A549 (cell line): ENCODE measurements at regions not wholly inside any gene's neighbourhood (a gene's known extent, or its start where the extent isn't known, plus 50 kb on each side); places are given as distances from the start of the nearest gene placed in this dataset.

Source experiments
- ATAC-seq, 2 experiments: fragments of 200-7000 bp in 1 of 2; fragments of >200 bp in 1 of 2; cut with Nextera tagmentation in 1 of 2; cut with Tn5 transposase in 1 of 2; 3 replicates each; pipeline versions ENCODE4 v1.8.0 to v1.9.1; 2018 to 2020; ENCODE audit warnings: mild to moderate bottlenecking in 1 of 2, moderate library complexity in 1 of 2
- CTCF ChIA-PET: fragments of 300-600 bp; sonication (Branson Sonifier 250); formaldehyde crosslinking; extraction: SDS; loops from one replicate; lab custom pipeline; 2021; ENCODE audit warnings: antibody characterized with exemption, inconsistent platforms; lab: Yijun Ruan, JAX
- POLR2A ChIA-PET: fragments of 350-600 bp; formaldehyde crosslinking; extraction: SDS; loops from one replicate; lab custom pipeline; 2021; ENCODE audit warnings: antibody characterized with exemption, inconsistent platforms; lab: Yijun Ruan, JAX
- DNase-seq, 2 experiments: peaks; one replicate each; pipeline versions ENCODE4 v3.0.0 to v3.0.0-alpha.2; 2011 to 2016; ENCODE audit warnings: low read depth in 1 of 2, low spot score in 1 of 2
- FAIRE-seq: peaks from 2 replicates; lab custom pipeline; 2011; peaks lifted over from hg19 to GRCh38; lab: Jason Lieb, UNC
- H3K27ac ChIP-seq, 2 experiments: fragments of >200 bp; sonication (Bioruptor Twin); formaldehyde crosslinking; 3 replicates each; pipeline ENCODE4 v1.5.1; 2016 to 2017
- H3K4me1 ChIP-seq: fragments of >200 bp; sonication (Bioruptor Twin); formaldehyde crosslinking; 3 replicates; pipeline ENCODE4 v1.6.1; 2016
- H3K4me2 ChIP-seq: fragments of >200 bp; sonication (Bioruptor Twin); formaldehyde crosslinking; 3 replicates; pipeline ENCODE4 v1.6.1; 2016
- H3K4me3 ChIP-seq: fragments of >200 bp; sonication (Bioruptor Twin); formaldehyde crosslinking; 3 replicates; pipeline ENCODE4 v1.5.1; 2016
- H3K9me3 ChIP-seq: fragments of >200 bp; sonication (Bioruptor Twin); formaldehyde crosslinking; 3 replicates; pipeline ENCODE4 v1.6.1; 2016
- BHLHE40 ChIP-seq: IDR thresholded peaks from 2 replicates; pipeline ENCODE4 v1.6.1; 2012; ENCODE audit warnings: low read depth, low read length, inconsistent platforms
- CBX2 ChIP-seq: fragments of 200-600 bp; sonication (generic); IDR thresholded peaks from 2 replicates; pipeline ENCODE4 v1.6.1; 2016; ENCODE audit warnings: low read depth, mild to moderate bottlenecking, borderline replicate concordance
- CHD2 ChIP-seq: fragments of 150-350 bp; IDR thresholded peaks from 2 replicates; pipeline ENCODE4 v1.6.1; 2014; ENCODE audit warnings: low read length; ENCODE audit not compliant: partially characterized antibody
- CTCF ChIP-seq: fragments of >200 bp; sonication (Bioruptor Twin); formaldehyde crosslinking; IDR thresholded peaks from 3 replicates; pipeline ENCODE4 v1.5.1; 2016
- E2F6 ChIP-seq: IDR thresholded peaks from 2 replicates; pipeline ENCODE4 v1.6.1; 2012; ENCODE audit warnings: low read depth, borderline replicate concordance
- EP300 ChIP-seq, 2 experiments: fragments of >200 bp; sonication (Bioruptor Twin); formaldehyde crosslinking; IDR thresholded peaks; 2 replicates in 1 of 2; 3 replicates in 1 of 2; pipeline ENCODE4 v1.6.1; 2016 to 2017
- ESRRA ChIP-seq: fragments of 150-350 bp; IDR thresholded peaks from 2 replicates; pipeline ENCODE4 v1.6.1; 2014; ENCODE audit warnings: mild to moderate bottlenecking, low read length, borderline replicate concordance
- FOSL2 ChIP-seq, 2 experiments: fragments of 450-650 bp in 1 of 2; fragments of >200 bp in 1 of 2; sonication (Bioruptor Twin) in 1 of 2; formaldehyde crosslinking; IDR thresholded peaks; 2 replicates each; pipeline versions ENCODE4 v1.5.0 to v1.6.1; 2016 to 2020; ENCODE audit warnings: mild to moderate bottlenecking in 1 of 2, moderate library complexity in 1 of 2
- FOXS1 ChIP-seq: fragments of 250-450 bp; sonication (Bioruptor Pico); IDR thresholded peaks from 2 replicates; pipeline ENCODE4 v1.5.0; 2020; ENCODE audit warnings: mild to moderate bottlenecking, moderate library complexity
- GATA3 ChIP-seq: IDR thresholded peaks from 2 replicates; pipeline ENCODE4 v1.6.1; 2012; ENCODE audit warnings: borderline replicate concordance
- HES2 ChIP-seq: fragments of >200 bp; sonication (Bioruptor Twin); formaldehyde crosslinking; IDR thresholded peaks from 2 replicates; pipeline ENCODE4 v1.6.1; 2016
- HEYL ChIP-seq: fragments of 250-450 bp; sonication (Bioruptor Pico); IDR thresholded peaks from 2 replicates; pipeline ENCODE4 v1.8.0; 2021; ENCODE audit warnings: mild to moderate bottlenecking, moderate library complexity
- MAX ChIP-seq: IDR thresholded peaks from 2 replicates; pipeline ENCODE4 v1.6.1; 2012
- MAZ ChIP-seq: fragments of 150-350 bp; IDR thresholded peaks from 2 replicates; pipeline ENCODE4 v1.6.1; 2014; ENCODE audit warnings: antibody characterized with exemption, low read depth, low read length, borderline replicate concordance
- NFE2L2 ChIP-seq: fragments of 150-350 bp; conservative IDR thresholded peaks from 2 replicates; pipeline ENCODE4 v1.6.1; 2014; ENCODE audit warnings: low read length
- NPAS2 ChIP-seq: fragments of 250-450 bp; sonication (Bioruptor Pico); IDR thresholded peaks from 2 replicates; pipeline ENCODE4 v1.8.0; 2022; ENCODE audit warnings: mild to moderate bottlenecking, moderate library complexity, borderline replicate concordance
- NR3C1 ChIP-seq: fragments of >200 bp; sonication (Bioruptor Twin); formaldehyde crosslinking; IDR thresholded peaks from 3 replicates; pipeline ENCODE4 v1.6.1; 2017
- POLR2AphosphoS2 ChIP-seq: conservative IDR thresholded peaks from 2 replicates; pipeline ENCODE4 v1.6.1; 2012; ENCODE audit warnings: low read length, improper control_type of control experiment, inconsistent platforms
- RARB ChIP-seq: fragments of 250-450 bp; sonication (Bioruptor Pico); IDR thresholded peaks from 2 replicates; pipeline ENCODE4 v1.8.0; 2021; ENCODE audit warnings: mild to moderate bottlenecking, moderate library complexity
- RNF2 ChIP-seq: fragments of 200-600 bp; sonication (generic); IDR thresholded peaks from 2 replicates; pipeline ENCODE4 v1.6.1; 2016; ENCODE audit warnings: low read depth, mild to moderate bottlenecking, antibody characterized with exemption, moderate library complexity, borderline replicate concordance
- SMC3 ChIP-seq: fragments of >200 bp; sonication (Bioruptor Twin); formaldehyde crosslinking; IDR thresholded peaks from 3 replicates; pipeline ENCODE4 v1.6.1; 2018; ENCODE audit warnings: inconsistent platforms
- TP53 ChIP-seq: fragments of 250-450 bp; sonication (Bioruptor Pico); IDR thresholded peaks from 2 replicates; pipeline ENCODE4 v1.5.0; 2021; ENCODE audit warnings: mild to moderate bottlenecking, moderate library complexity
- ZC3H11A ChIP-seq: fragments of 450-650 bp; IDR thresholded peaks from 2 replicates; pipeline ENCODE4 v1.6.1; 2014; ENCODE audit warnings: antibody characterized with exemption, mild to moderate bottlenecking
- WGBS: methylation state at CpG from one replicate; pipeline ENCODE4 v1.1.6; 2017; ENCODE audit errors: missing lambda C conversion rate; 5-methylcytosine and 5-hydroxymethylcytosine counted together

- Histone ChIP-seq H3K4me3 (no peak overlapping the region), H3K9me3 (no peaks in the 10 kb centered on the region; the same call in 2 of the 3 replicates), H3K27ac (no peak overlapping the region), H3K4me1 (no peaks in the 10 kb centered on the region), H3K4me2 (no peak overlapping the region)
- 50% methylated on average over 2 of the region's 2 CpGs for WGBS
- TF ChIP-seq HEYL = no peak
- TF ChIP-seq FOSL2 (IDR thresholded peaks at IDR 0.05) = no peak
- no peak for TF ChIP-seq FOSL2 (CRISPR knock-in tag; IDR thresholded peaks at IDR 0.05)
- TF ChIP-seq GATA3 = no peak
- TF ChIP-seq BHLHE40 = no peak
- no peak for TF ChIP-seq FOXS1 (CRISPR knock-in tag)
- no peak for TF ChIP-seq EP300 (IDR thresholded peaks at IDR 0.05)
- DNase-seq (no peak), ATAC-seq (no peak), FAIRE-seq (no peak)
- ChIA-PET POLR2A (no interaction called here), CTCF (no interaction called here)
Measured at GRCh38 chr6:14239097-14239496, 121.5 kb downstream of the CD83 start.

GRCh38 chr6:14240411-14241166 is 123.0 kb downstream of the CD83 start:
- TF ChIP-seq BHLHE40 (no peak), NPAS2 (CRISPR knock-in tag) (no peak), RNF2 (no peak), ESRRA (no peak), ZC3H11A (no peak), E2F6 (no peak), MAZ (no peak), RARB (no peak), TP53 (CRISPR knock-in tag) (no peak), FOSL2 (IDR thresholded peaks at IDR 0.05) (no peak), FOSL2 (CRISPR knock-in tag; IDR thresholded peaks at IDR 0.05) (no peak), POLR2AphosphoS2 (no peak), NFE2L2 (no peak), CBX2 (no peak), CTCF (no peak), NR3C1 (no peak), CHD2 (no peak), HES2 (no peak), SMC3 (no peak), MAX (no peak)
- TF ChIP-seq, all 56 proteins: peak for 0
- no peak overlapping the region for H3K27ac ChIP-seq
- no peak overlapping the region for H3K4me2 ChIP-seq
- FAIRE-seq (no peak), DNase-seq (no peak), ATAC-seq (no peak)
- no peaks in the 10 kb centered on the region; the same call in 2 of the 3 replicates for H3K9me3 ChIP-seq
- POLR2A ChIA-PET = no interaction called here
- CTCF ChIA-PET = no interaction called here
- whole genome bisulfite sequencing = 33% methylated on average over 5 of the region's 5 CpGs
- no peak overlapping the region for H3K4me3 ChIP-seq
- no peaks in the 10 kb centered on the region for H3K4me1 ChIP-seq
